OCI-LY3 (cell line): ENCODE measurements at regions not wholly inside any gene's neighbourhood (a gene's known extent, or its start where the extent isn't known, plus 50 kb on each side); places are given as distances from the start of the nearest gene placed in this dataset.

Source experiments
- H2AFZ ChIP-seq: fragments of 200-600, 300-600 bp; shearing (Covaris generic); 2 replicates; pipeline ENCODE4 v1.6.0; 2014; ENCODE audit warnings: antibody characterized with exemption, low read depth, low read length
- H3K27ac ChIP-seq: fragments of 200-600, 300-600 bp; sonication (generic); 2 replicates; pipeline ENCODE4 v1.5.1; 2014; ENCODE audit warnings: mild to moderate bottlenecking, low read length, moderate library complexity, mixed read lengths
- H3K27me3 ChIP-seq: fragments of 200-600, 300-600 bp; sonication (generic); 2 replicates; pipeline ENCODE4 v1.6.1; 2014; ENCODE audit warnings: low read depth, low read length, mixed read lengths
- H3K36me3 ChIP-seq: fragments of 200-600, 300-600 bp; sonication (generic); replicated peaks from 2 replicates; pipeline ENCODE3; 2014; ENCODE audit warnings: low read depth, low read length, mixed read lengths
- H3K4me1 ChIP-seq: fragments of 300-600, 200-600 bp; sonication (generic); 2 replicates; pipeline ENCODE4 v1.6.1; 2014; ENCODE audit warnings: low read length, mixed read lengths
- H3K4me2 ChIP-seq: fragments of 200-600, 300-600 bp; sonication (generic); 2 replicates; pipeline ENCODE4 v1.6.1; 2014; ENCODE audit warnings: low read length, mixed read lengths
- H3K4me3 ChIP-seq: fragments of 300-600, 200-600 bp; sonication (generic); 2 replicates; pipeline ENCODE4 v1.5.1; 2014; ENCODE audit warnings: antibody characterized with exemption, mild to moderate bottlenecking, low read length, moderate library complexity
- H3K79me2 ChIP-seq: fragments of 300-600, 200-600 bp; shearing (Covaris generic); 2 replicates; pipeline ENCODE4 v1.6.1; 2014; ENCODE audit warnings: mild to moderate bottlenecking, low read length, mixed read lengths
- H3K9ac ChIP-seq: fragments of 300-600, 200-600 bp; shearing (Covaris generic); 2 replicates; pipeline ENCODE4 v1.6.0; 2014; ENCODE audit warnings: mild to moderate bottlenecking, low read length, moderate library complexity
- H3K9me3 ChIP-seq: fragments of 200-600, 300-600 bp; shearing (Covaris generic); 2 replicates; pipeline ENCODE4 v1.6.1; 2014; ENCODE audit warnings: low read length, mixed read lengths; ENCODE audit not compliant: insufficient read depth
- H4K20me1 ChIP-seq: fragments of 200-600, 300-600 bp; sonication (generic); 2 replicates; pipeline ENCODE4 v1.6.1; 2016; ENCODE audit warnings: low read length, mixed read lengths; ENCODE audit not compliant: insufficient read depth
- CTCF ChIP-seq: fragments of 200-600, 300-600 bp; sonication (generic); IDR thresholded peaks from 2 replicates; pipeline ENCODE4 v1.5.1; 2014; ENCODE audit warnings: antibody characterized with exemption, low read length, low read depth
- EZH2phosphoT487 ChIP-seq: fragments of 200-600 bp; shearing (Covaris generic); IDR thresholded peaks from 2 replicates; pipeline ENCODE4 v1.6.1; 2018; ENCODE audit warnings: antibody characterized with exemption, mixed run types, low read depth

DNA sequence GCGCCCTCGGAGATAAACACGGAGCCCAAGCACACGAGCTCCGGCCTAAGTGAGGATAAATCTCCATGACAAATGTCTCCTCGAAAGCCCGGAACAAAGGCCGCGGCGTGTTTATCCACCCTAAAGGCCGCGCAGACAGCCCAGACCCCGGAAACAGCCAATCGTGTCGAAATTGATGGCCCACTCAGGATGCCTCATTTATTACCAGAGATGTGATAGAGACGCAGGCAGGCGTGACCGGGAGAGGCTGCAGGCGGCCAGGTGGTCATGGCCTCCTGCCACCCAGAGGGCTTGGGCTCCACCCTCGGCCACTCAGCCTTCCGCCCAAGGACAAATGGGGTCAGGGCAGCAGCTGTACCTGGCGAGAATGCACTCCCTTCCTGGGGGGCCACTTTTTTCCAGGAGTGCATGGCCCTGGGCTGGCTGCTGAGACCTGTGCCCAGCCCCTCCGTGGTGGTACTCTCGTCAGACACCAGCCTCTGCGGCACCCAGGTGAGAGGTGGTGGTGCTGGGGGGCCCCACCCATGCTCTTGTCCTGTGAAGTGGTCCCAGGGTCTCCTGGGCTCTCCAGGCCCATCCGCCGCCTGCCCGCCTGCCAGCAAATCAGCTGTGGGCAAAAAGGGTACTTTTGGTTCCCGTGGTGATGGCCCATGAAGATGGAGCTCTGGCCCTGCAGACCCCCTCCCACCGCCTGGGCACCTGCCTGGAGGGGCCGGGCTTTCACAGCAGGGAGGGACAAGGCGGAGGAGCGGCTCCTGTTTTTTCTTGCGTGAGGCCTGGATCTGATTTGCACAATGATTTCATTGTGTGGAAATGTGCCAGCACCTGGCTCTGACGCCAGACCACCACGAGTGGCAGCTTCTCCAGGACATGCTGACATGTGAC is 211.5 kb upstream of the C14orf180 start:
- no peaks in the 10 kb centered on the region for H3K27me3 ChIP-seq
- H3K4me3 ChIP-seq = no peak overlapping the region
- H4K20me1 ChIP-seq = no peaks in the 10 kb centered on the region
- no peak overlapping the region for H3K27ac ChIP-seq
- H3K9ac ChIP-seq = no peak overlapping the region
- no peaks in the 10 kb centered on the region for H3K4me1 ChIP-seq
- no peaks in the 10 kb centered on the region for H3K9me3 ChIP-seq
- H3K79me2 ChIP-seq = no peaks in the 10 kb centered on the region
- TF ChIP-seq CTCF (no peak), EZH2phosphoT487 (no peak)
- no peaks in the 10 kb centered on the region for H3K36me3 ChIP-seq
- H3K4me2 ChIP-seq = no peak overlapping the region
- H2AFZ ChIP-seq = no peak overlapping the region

GRCh38 chr14:104368751-104369100 is 210.8 kb upstream of the C14orf180 start:
- Histone ChIP-seq H3K9me3 (no peaks in the 10 kb centered on the region), H3K27ac (no peak overlapping the region), H3K27me3 (no peaks in the 10 kb centered on the region), H3K79me2 (no peaks in the 10 kb centered on the region), H3K4me3 (no peak overlapping the region), H3K9ac (no peak overlapping the region), H3K4me1 (no peaks in the 10 kb centered on the region), H2AFZ (no peak overlapping the region), H4K20me1 (no peaks in the 10 kb centered on the region), H3K4me2 (no peak overlapping the region), H3K36me3 (no peaks in the 10 kb centered on the region)
- TF ChIP-seq EZH2phosphoT487 (no peak), CTCF (no peak)

DNA sequence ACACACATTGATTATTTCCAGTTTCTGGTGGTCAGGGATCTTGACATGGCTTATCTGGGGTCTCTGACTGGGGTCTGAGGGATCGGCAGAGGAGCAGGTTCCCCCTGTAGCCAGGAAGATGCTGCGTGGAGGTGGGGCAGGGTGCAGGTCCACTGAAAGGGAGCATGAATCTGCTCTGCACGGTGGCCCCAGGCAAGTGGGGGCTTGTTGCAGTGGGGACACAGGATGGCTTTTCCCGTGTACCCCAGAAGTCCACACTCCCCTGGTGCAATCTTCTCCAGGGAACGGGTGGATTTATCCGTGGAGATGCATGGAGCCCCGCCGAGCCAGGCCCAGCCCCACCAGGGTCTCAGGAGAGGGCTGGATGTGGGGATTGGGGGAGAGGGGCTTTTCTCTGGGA is 210.4 kb upstream of the C14orf180 start:
- no peak for TF ChIP-seq EZH2phosphoT487
- no peak for TF ChIP-seq CTCF
- Histone ChIP-seq H2AFZ (no peak overlapping the region), H3K36me3 (no peaks in the 10 kb centered on the region), H3K79me2 (no peaks in the 10 kb centered on the region), H3K9ac (no peak overlapping the region), H3K4me1 (no peaks in the 10 kb centered on the region), H3K27me3 (no peaks in the 10 kb centered on the region), H4K20me1 (no peaks in the 10 kb centered on the region), H3K4me2 (no peak overlapping the region), H3K4me3 (no peak overlapping the region), H3K27ac (no peak overlapping the region), H3K9me3 (no peaks in the 10 kb centered on the region)

DNA sequence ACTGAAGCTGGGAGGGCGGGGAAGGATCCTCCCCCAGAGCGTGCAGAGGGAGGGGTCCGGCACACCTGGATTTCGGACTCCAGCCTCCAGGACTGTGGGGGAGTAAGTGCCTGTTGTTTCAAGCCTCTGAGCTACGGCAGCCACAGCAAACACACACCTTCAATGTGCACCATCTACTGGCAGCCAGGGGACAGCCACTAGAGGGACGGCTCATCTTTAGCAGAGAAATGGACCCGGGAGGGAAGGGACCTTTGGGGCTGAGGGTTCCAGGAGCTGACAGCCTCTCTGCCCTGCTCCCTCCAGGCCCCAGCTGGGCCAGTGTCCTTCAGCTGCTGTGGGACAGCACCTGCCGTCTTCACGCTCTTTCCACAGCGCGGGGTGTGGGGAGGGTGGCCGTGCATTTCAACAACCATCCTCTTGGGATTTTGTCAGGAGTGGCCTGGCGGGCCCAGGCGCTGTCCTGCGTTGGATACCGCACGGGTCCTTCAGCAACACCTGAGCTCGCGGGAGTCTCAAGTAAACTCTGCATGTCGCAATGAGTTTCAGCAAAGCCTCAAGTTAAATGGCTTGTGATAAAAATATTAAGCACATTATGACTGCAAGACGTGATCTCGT is 209.2 kb upstream of the C14orf180 start:
- H3K36me3 ChIP-seq = no peaks in the 10 kb centered on the region
- TF ChIP-seq CTCF (no peak), EZH2phosphoT487 (no peak)
- no peak overlapping the region for H3K4me3 ChIP-seq
- no peak overlapping the region for H3K27ac ChIP-seq
- no peaks in the 10 kb centered on the region for H3K4me1 ChIP-seq
- H3K79me2 ChIP-seq = no peaks in the 10 kb centered on the region
- H2AFZ ChIP-seq = no peak overlapping the region
- H3K4me2 ChIP-seq = no peak overlapping the region
- no peaks in the 10 kb centered on the region for H4K20me1 ChIP-seq
- no peak overlapping the region for H3K9ac ChIP-seq
- H3K9me3 ChIP-seq = no peaks in the 10 kb centered on the region
- no peaks in the 10 kb centered on the region for H3K27me3 ChIP-seq
